GM18858 (cell line): ENCODE measurements at regions not wholly inside any gene's neighbourhood (a gene's known extent, or its start where the extent isn't known, plus 50 kb on each side); places are given as distances from the start of the nearest gene placed in this dataset.

Experiments used
- ATAC-seq: cut with Tn5 transposase; IDR thresholded peaks from one replicate; pipeline ENCODE4 v1.9.1; 2021; ENCODE audit not compliant: unreplicated experiment

- ATAC-seq, result no peak
Measured at GRCh38 chr9:20048437-20048836, 259.6 kb upstream of the SLC24A2 start.

GRCh38 chr9:20044686-20045085, 255.8 kb upstream of the SLC24A2 start:
- no peak for ATAC-seq

GRCh38 chr9:20043461-20043860, 254.6 kb upstream of the SLC24A2 start:
- ATAC-seq, result peak; percentile 28

GRCh38 chr9:20043035-20043434, 254.2 kb upstream of the SLC24A2 start:
- ATAC-seq, result peak; percentile 80

GRCh38 chr9:20042128-20042711, 253.4 kb upstream of the SLC24A2 start:
- ATAC-seq, result no peak

GRCh38 chr9:20041697-20042081, 252.9 kb upstream of the SLC24A2 start:
- ATAC-seq, result no peak

GRCh38 chr9:20040991-20041696, 252.3 kb upstream of the SLC24A2 start:
- no peak for ATAC-seq

- no peak for ATAC-seq
Measured at GRCh38 chr9:20037699-20038098, 248.9 kb upstream of the SLC24A2 start.

- ATAC-seq, result no peak
Measured at GRCh38 chr9:20033511-20033910, 244.7 kb upstream of the SLC24A2 start.

- no peak for ATAC-seq
Measured at GRCh38 chr9:20032413-20033006, 243.7 kb upstream of the SLC24A2 start.

GRCh38 chr9:20031836-20032235, 243.0 kb upstream of the SLC24A2 start:
- ATAC-seq, result no peak

- ATAC-seq, result no peak
Measured at GRCh38 chr9:20030671-20031070, 241.8 kb upstream of the SLC24A2 start.

GRCh38 chr9:20030221-20030620, 241.4 kb upstream of the SLC24A2 start:
- no peak for ATAC-seq

GRCh38 chr9:20028849-20029231, 240.0 kb upstream of the SLC24A2 start:
- no peak for ATAC-seq

- no peak for ATAC-seq
Measured at GRCh38 chr9:20028192-20028848, 239.5 kb upstream of the SLC24A2 start.

GRCh38 chr9:20023961-20024571, 235.2 kb upstream of the SLC24A2 start:
- ATAC-seq, result no peak

GRCh38 chr9:20023210-20023905, 234.5 kb upstream of the SLC24A2 start:
- no peak for ATAC-seq

GRCh38 chr9:20022410-20022809, 233.6 kb upstream of the SLC24A2 start:
- no peak for ATAC-seq

GRCh38 chr9:20016611-20017010, 227.8 kb upstream of the SLC24A2 start:
- ATAC-seq, result no peak

GRCh38 chr9:20015427-20015931, 226.6 kb upstream of the SLC24A2 start:
- ATAC-seq, result no peak

GRCh38 chr9:20014168-20014567, 225.3 kb upstream of the SLC24A2 start:
- no peak for ATAC-seq
